H1 (cell line): ENCODE measurements at regions not wholly inside any gene's neighbourhood (a gene's known extent, or its start where the extent isn't known, plus 50 kb on each side); places are given as distances from the start of the nearest gene placed in this dataset.

ENCODE experiments used
- ATF2 ChIP-seq: IDR thresholded peaks from 2 replicates; pipeline ENCODE4 v1.6.1; 2012; ENCODE audit warnings: low read length, inconsistent platforms
- CBX8 ChIP-seq: fragments of 300-800, 300-1000 bp; sonication (generic); IDR thresholded peaks from 2 replicates; pipeline ENCODE4 v1.7.1; 2016; ENCODE audit warnings: low read depth, low read length, borderline replicate concordance
- CHD7 ChIP-seq: fragments of 300-600 bp; sonication (generic); IDR thresholded peaks from 2 replicates; pipeline ENCODE4 v1.7.1; 2012; ENCODE audit warnings: low read length, moderate library complexity, mild to moderate bottlenecking, inconsistent platforms; ENCODE audit not compliant: insufficient replicate concordance
- CTCF ChIP-seq, 3 experiments: IDR thresholded peaks; 1 replicate in 2 of 3; 2 replicates in 1 of 3; pipeline versions ENCODE4 v1.5.1 to v1.6.1; 2011; ENCODE audit warnings: low read length in 3 of 3, mild to moderate bottlenecking in 3 of 3, inconsistent platforms in 2 of 3, low read depth in 1 of 3, moderate library complexity in 1 of 3; ENCODE audit not compliant: insufficient read depth in 1 of 3; ENCODE audit errors: control extremely low read depth in 1 of 3
- EP300 ChIP-seq, 2 experiments: IDR thresholded peaks; 1 replicate in 1 of 2; 2 replicates in 1 of 2; pipeline ENCODE4 v1.6.1; 2011 to 2012; ENCODE audit warnings: low read depth in 2 of 2, low read length in 2 of 2, mild to moderate bottlenecking in 2 of 2, borderline replicate concordance in 1 of 2, inconsistent platforms in 1 of 2, moderate library complexity in 1 of 2
- HDAC2 ChIP-seq, 2 experiments: fragments of 300-600 bp in 1 of 2; sonication (generic) in 1 of 2; IDR thresholded peaks; 2 replicates each; pipeline ENCODE4 v1.6.1; 2011 to 2012; ENCODE audit warnings: low read depth in 2 of 2, low read length in 2 of 2, mild to moderate bottlenecking in 2 of 2, moderate library complexity in 2 of 2, borderline replicate concordance in 1 of 2, inconsistent platforms in 1 of 2
- POLR2A ChIP-seq, 2 experiments: IDR thresholded peaks; 1 replicate in 1 of 2; 2 replicates in 1 of 2; pipeline ENCODE4 v1.6.1; 2011; ENCODE audit warnings: low read depth in 2 of 2, low read length in 2 of 2, mild to moderate bottlenecking in 2 of 2; ENCODE audit errors: control extremely low read depth in 1 of 2
- POLR2AphosphoS5 ChIP-seq: IDR thresholded peaks from 2 replicates; pipeline ENCODE4 v1.6.1; 2011; ENCODE audit warnings: low read depth, low read length
- RAD21 ChIP-seq, 2 experiments: IDR thresholded peaks in 1 of 2; conservative IDR thresholded peaks in 1 of 2; 2 replicates each; pipeline ENCODE4 v1.6.1; 2011; ENCODE audit warnings: low read depth in 2 of 2, low read length in 2 of 2, improper control_type of control experiment in 1 of 2, inconsistent platforms in 1 of 2, mild to moderate bottlenecking in 1 of 2, moderate library complexity in 1 of 2
- SIRT6 ChIP-seq: IDR thresholded peaks from one replicate; pipeline ENCODE4 v1.7.1; 2012; ENCODE audit warnings: low read length, inconsistent platforms
- SUZ12 ChIP-seq: fragments of 200-600 bp; sonication (generic); IDR thresholded peaks from 2 replicates; pipeline ENCODE4 v1.6.1; 2012; ENCODE audit warnings: mild to moderate bottlenecking, inconsistent platforms, low read length, moderate library complexity, mixed read lengths
- YY1 ChIP-seq: IDR thresholded peaks from 2 replicates; pipeline ENCODE4 v1.6.1; 2011; ENCODE audit warnings: low read depth, mild to moderate bottlenecking, low read length

- TF ChIP-seq CBX8 (no peak), RAD21 (IDR thresholded peaks at IDR 0.05 in 1 of 2, conservative IDR thresholded peaks at IDR 0.05 in 1 of 2; ENCODE audit: low read depth in 2 of 2, low read length in 2 of 2) (no peak), SUZ12 (no peak), POLR2A (IDR thresholded peaks at IDR 0.05; ENCODE audit: control extremely low read depth in 1 of 2, low read depth in 2 of 2, low read length in 2 of 2) (no peak), HDAC2 (IDR thresholded peaks at IDR 0.05; ENCODE audit: borderline replicate concordance in 1 of 2, low read depth in 2 of 2, low read length in 2 of 2) (no peak), CTCF (IDR thresholded peaks at IDR 0.05; ENCODE audit: control extremely low read depth in 1 of 3, insufficient read depth in 1 of 3, low read depth in 1 of 3, low read length in 3 of 3) (no peak), SIRT6 (no peak), CHD7 (no peak), ATF2 (no peak), EP300 (IDR thresholded peaks at IDR 0.05; ENCODE audit: borderline replicate concordance in 1 of 2, low read depth in 2 of 2, low read length in 2 of 2) (no peak), POLR2AphosphoS5 (no peak), YY1 (no peak)
These were observed 1563.2 kb downstream of the KCNT2 start for GRCh38 chr1:195045072-195045471.
